ENCODE measurements at regions not wholly inside any gene's neighbourhood (a gene's known extent, or its start where the extent isn't known, plus 50 kb on each side); places are given as distances from the start of the nearest gene placed in this dataset.

- DNase-seq (ENCODE audit: low read depth): no peak
- TF ChIP-seq, protein P1, sequence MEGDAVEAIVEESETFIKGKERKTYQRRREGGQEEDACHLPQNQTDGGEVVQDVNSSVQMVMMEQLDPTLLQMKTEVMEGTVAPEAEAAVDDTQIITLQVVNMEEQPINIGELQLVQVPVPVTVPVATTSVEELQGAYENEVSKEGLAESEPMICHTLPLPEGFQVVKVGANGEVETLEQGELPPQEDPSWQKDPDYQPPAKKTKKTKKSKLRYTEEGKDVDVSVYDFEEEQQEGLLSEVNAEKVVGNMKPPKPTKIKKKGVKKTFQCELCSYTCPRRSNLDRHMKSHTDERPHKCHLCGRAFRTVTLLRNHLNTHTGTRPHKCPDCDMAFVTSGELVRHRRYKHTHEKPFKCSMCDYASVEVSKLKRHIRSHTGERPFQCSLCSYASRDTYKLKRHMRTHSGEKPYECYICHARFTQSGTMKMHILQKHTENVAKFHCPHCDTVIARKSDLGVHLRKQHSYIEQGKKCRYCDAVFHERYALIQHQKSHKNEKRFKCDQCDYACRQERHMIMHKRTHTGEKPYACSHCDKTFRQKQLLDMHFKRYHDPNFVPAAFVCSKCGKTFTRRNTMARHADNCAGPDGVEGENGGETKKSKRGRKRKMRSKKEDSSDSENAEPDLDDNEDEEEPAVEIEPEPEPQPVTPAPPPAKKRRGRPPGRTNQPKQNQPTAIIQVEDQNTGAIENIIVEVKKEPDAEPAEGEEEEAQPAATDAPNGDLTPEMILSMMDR (IDR thresholded peaks at IDR 0.05; ENCODE audit: low read depth, low read length, missing control alignments): no peak
- no peak overlapping the region for H3K4me3 ChIP-seq (ENCODE audit: low read depth, low read length)
Measured at GRCh38 chr5:18990852-18991251, 997.1 kb downstream of the CDH18 start.

GRCh38 chr5:18992264-18992663 is 995.7 kb downstream of the CDH18 start:
- H3K4me3 ChIP-seq (ENCODE audit: low read depth, low read length): no peak overlapping the region
- DNase-seq (ENCODE audit: low read depth): no peak
- TF ChIP-seq, protein P1 (IDR thresholded peaks at IDR 0.05; ENCODE audit: low read depth, low read length, missing control alignments): no peak

GRCh38 chr5:18999478-18999877 is 988.5 kb downstream of the CDH18 start:
- TF ChIP-seq, protein P1 (IDR thresholded peaks at IDR 0.05; ENCODE audit: low read depth, low read length, missing control alignments): no peak
- DNase-seq (ENCODE audit: low read depth): no peak

DNA sequence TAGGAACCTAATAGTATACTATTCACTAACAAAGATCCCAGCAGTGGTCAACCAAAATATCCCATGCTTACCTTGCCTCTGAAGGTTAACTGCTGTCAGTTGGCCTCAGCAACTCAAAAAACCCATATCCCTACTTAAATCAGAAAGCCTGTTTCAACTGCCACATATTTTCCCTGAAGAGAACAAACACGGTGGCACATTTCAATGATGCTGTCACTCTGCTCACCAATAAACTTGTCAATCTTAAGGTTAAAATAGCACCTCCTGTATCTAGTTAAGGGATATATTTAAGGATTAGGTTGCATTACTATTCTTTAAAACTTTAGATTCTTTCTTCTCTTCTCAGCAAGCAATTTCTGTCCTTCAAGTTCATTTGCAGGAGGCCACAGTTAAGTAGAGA is 986.9 kb downstream of the CDH18 start:
- TF ChIP-seq, protein P1 (IDR thresholded peaks at IDR 0.05; ENCODE audit: low read depth, low read length, missing control alignments): no peak
- DNase-seq (ENCODE audit: low read depth): no peak
- H3K4me3 ChIP-seq (ENCODE audit: low read depth, low read length): no peak overlapping the region

More at GRCh38 chr5:18999478-18999877, 988.5 kb downstream of the CDH18 start:
- H3K4me3 ChIP-seq (ENCODE audit: low read depth, low read length): no peak overlapping the region

- DNase-seq (ENCODE audit: low read depth): no peak
- TF ChIP-seq, protein P1 (IDR thresholded peaks at IDR 0.05; ENCODE audit: low read depth, low read length, missing control alignments): no peak
- H3K4me3 ChIP-seq (ENCODE audit: low read depth, low read length): no peak overlapping the region
Measured at GRCh38 chr5:19001539-19001938, 986.5 kb downstream of the CDH18 start.

- H3K4me3 ChIP-seq (ENCODE audit: low read depth, low read length): no peak overlapping the region
- TF ChIP-seq, protein P1 (IDR thresholded peaks at IDR 0.05; ENCODE audit: low read depth, low read length, missing control alignments): no peak
- no peak for DNase-seq (ENCODE audit: low read depth)
Measured at GRCh38 chr5:19002111-19002510, 985.9 kb downstream of the CDH18 start.

DNA sequence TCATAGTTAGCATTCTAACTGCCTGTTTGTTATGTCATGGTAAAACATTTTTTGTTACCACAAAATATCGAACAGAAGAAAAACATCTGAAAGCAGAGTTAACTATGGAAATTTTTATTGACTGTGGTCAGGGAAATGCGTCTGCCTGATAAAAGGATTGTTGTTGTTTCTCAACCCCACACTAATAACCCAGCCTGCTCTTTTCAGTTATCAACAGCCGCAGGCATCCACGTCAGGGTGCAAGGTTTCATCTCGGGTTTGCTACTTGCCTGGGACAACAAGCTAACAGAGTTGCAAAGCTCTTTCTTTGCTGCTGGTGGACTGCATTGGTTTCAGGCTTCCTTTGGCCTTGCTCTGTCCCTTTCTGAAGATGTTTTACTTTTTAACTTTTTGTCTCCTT is 969.2 kb downstream of the CDH18 start:
- TF ChIP-seq, protein P1 (IDR thresholded peaks at IDR 0.05; ENCODE audit: low read depth, low read length, missing control alignments): no peak
- no peak overlapping the region for H3K4me3 ChIP-seq (ENCODE audit: low read depth, low read length)
- no peak for DNase-seq (ENCODE audit: low read depth)

Measured in GM12864 (cell line).